H9 (cell line): ENCODE measurements at regions not wholly inside any gene's neighbourhood (a gene's known extent, or its start where the extent isn't known, plus 50 kb on each side); places are given as distances from the start of the nearest gene placed in this dataset.

Experiments
- DNase-seq: peaks from one replicate; pipeline ENCODE4 v3.0.0-alpha.2; 2017
- H2AFZ ChIP-seq: one replicate; pipeline ENCODE4 v1.6.1; 2013; ENCODE audit warnings: mild to moderate bottlenecking, low read length, control low read depth, moderate library complexity
- H2AK5ac ChIP-seq: 2 replicates; pipeline ENCODE4 v1.6.1; 2013; ENCODE audit warnings: low read length, control low read depth, mixed read lengths; ENCODE audit not compliant: insufficient read length
- H2BK120ac ChIP-seq: one replicate; pipeline ENCODE4 v1.6.1; 2013; ENCODE audit warnings: low read depth, mild to moderate bottlenecking, low read length, control low read depth, inconsistent platforms; ENCODE audit not compliant: poor library complexity, severe bottlenecking
- H2BK12ac ChIP-seq: 2 replicates; pipeline ENCODE4 v1.6.1; 2013; ENCODE audit warnings: low read length, control low read depth, mixed read lengths, low read depth; ENCODE audit not compliant: insufficient read length
- H2BK15ac ChIP-seq: 2 replicates; pipeline ENCODE4 v1.6.1; 2013; ENCODE audit warnings: low read depth, low read length, control low read depth
- H2BK20ac ChIP-seq: one replicate; pipeline ENCODE4 v1.6.1; 2013; ENCODE audit warnings: low read depth, mild to moderate bottlenecking, low read length, control low read depth, inconsistent platforms; ENCODE audit not compliant: poor library complexity, severe bottlenecking
- H2BK5ac ChIP-seq: 2 replicates; pipeline ENCODE4 v1.6.1; 2013; ENCODE audit warnings: low read length, control low read depth, mixed read lengths; ENCODE audit not compliant: insufficient read length
- H3K14ac ChIP-seq: 2 replicates; pipeline ENCODE4 v1.6.1; 2013; ENCODE audit warnings: low read length, control low read depth; ENCODE audit not compliant: insufficient read depth
- H3K18ac ChIP-seq: 2 replicates; pipeline ENCODE4 v1.6.1; 2013; ENCODE audit warnings: low read depth, mild to moderate bottlenecking, mixed read lengths, low read length, control low read depth; ENCODE audit not compliant: insufficient read length
- H3K23ac ChIP-seq: 2 replicates; pipeline ENCODE4 v1.6.1; 2013; ENCODE audit warnings: low read length, control low read depth, mixed read lengths, low read depth; ENCODE audit not compliant: insufficient read length
- H3K23me2 ChIP-seq: 2 replicates; pipeline ENCODE4 v1.6.1; 2013; ENCODE audit warnings: low read depth, mild to moderate bottlenecking, mixed read lengths, low read length, control low read depth; ENCODE audit not compliant: insufficient read length, poor library complexity, severe bottlenecking
- H3K27ac ChIP-seq: 2 replicates; pipeline ENCODE4 v1.5.1; 2013; ENCODE audit warnings: low read length, control low read depth, mixed read lengths, low read depth; ENCODE audit not compliant: insufficient read length
- H3K27me3 ChIP-seq: 2 replicates; pipeline ENCODE4 v1.6.1; 2013; ENCODE audit warnings: low read length, control low read depth, inconsistent platforms; ENCODE audit not compliant: insufficient read depth
- H3K4ac ChIP-seq: 2 replicates; pipeline ENCODE4 v1.6.1; 2013; ENCODE audit warnings: low read depth, mild to moderate bottlenecking, control low read depth, inconsistent platforms, low read length, moderate library complexity
- H3K4me1 ChIP-seq: 2 replicates; pipeline ENCODE4 v1.6.1; 2013; ENCODE audit warnings: low read length, control low read depth, inconsistent platforms; ENCODE audit not compliant: insufficient read depth
- H3K4me2 ChIP-seq: 2 replicates; pipeline ENCODE4 v1.6.1; 2013; ENCODE audit warnings: low read length, control low read depth, mixed read lengths; ENCODE audit not compliant: insufficient read length, insufficient read depth
- H3K56ac ChIP-seq: 2 replicates; pipeline ENCODE4 v1.6.1; 2013; ENCODE audit warnings: low read depth, mild to moderate bottlenecking, mixed read lengths, low read length, control low read depth; ENCODE audit not compliant: insufficient read length
- H3K79me1 ChIP-seq: 2 replicates; pipeline ENCODE4 v1.6.1; 2013; ENCODE audit warnings: low read depth, mild to moderate bottlenecking, moderate library complexity, low read length, control low read depth, inconsistent platforms; ENCODE audit not compliant: insufficient read depth, poor library complexity, severe bottlenecking
- H3K79me2 ChIP-seq: 2 replicates; pipeline ENCODE4 v1.6.1; 2013; ENCODE audit warnings: low read length, control low read depth, inconsistent platforms; ENCODE audit not compliant: insufficient read depth
- H3K9ac ChIP-seq: 2 replicates; pipeline ENCODE4 v1.6.1; 2013; ENCODE audit warnings: low read length, control low read depth, mixed read lengths; ENCODE audit not compliant: insufficient read length; ENCODE audit errors: extremely low read depth
- H3K9me3 ChIP-seq: one replicate; pipeline ENCODE4 v1.6.1; 2013; ENCODE audit warnings: low read depth, low read length, inconsistent platforms; ENCODE audit not compliant: control insufficient read depth
- H3T11ph ChIP-seq: one replicate; pipeline ENCODE4 v1.6.1; 2013; ENCODE audit warnings: mild to moderate bottlenecking, low read length, control low read depth, inconsistent platforms
- H4K20me1 ChIP-seq: one replicate; pipeline ENCODE4 v1.6.1; 2013; ENCODE audit not compliant: control insufficient read depth, insufficient read length, insufficient read depth
- H4K5ac ChIP-seq: 2 replicates; pipeline ENCODE4 v1.6.1; 2013; ENCODE audit warnings: low read depth, mild to moderate bottlenecking, mixed read lengths, low read length, control low read depth; ENCODE audit not compliant: insufficient read length
- H4K8ac ChIP-seq: replicated peaks from 2 replicates; pipeline ENCODE4 v1.6.1; 2013; ENCODE audit warnings: low read length, control low read depth, mixed read lengths, low read depth; ENCODE audit not compliant: insufficient read length
- H4K91ac ChIP-seq: 2 replicates; pipeline ENCODE4 v1.6.1; 2013; ENCODE audit warnings: low read depth, mild to moderate bottlenecking, moderate library complexity, mixed read lengths, low read length, control low read depth; ENCODE audit not compliant: insufficient read length
- H3K27ac Mint-ChIP-seq, 3 experiments: 2 replicates in 2 of 3; 3 replicates in 1 of 3; pipeline ENCODE4 v1.8.0; 2020 to 2021; ENCODE audit warnings: mixed read lengths in 3 of 3, mild to moderate bottlenecking in 1 of 3, moderate library complexity in 1 of 3
- H3K27me3 Mint-ChIP-seq: 2 replicates; pipeline ENCODE4 v1.8.0; 2021; ENCODE audit warnings: low read depth, mild to moderate bottlenecking, moderate library complexity, mixed read lengths
- H3K36me3 Mint-ChIP-seq, 3 experiments: 2 replicates in 2 of 3; 3 replicates in 1 of 3; pipeline ENCODE4 v1.8.0; 2020 to 2021; ENCODE audit warnings: low read depth in 3 of 3, mixed read lengths in 3 of 3; ENCODE audit not compliant: insufficient read depth in 1 of 3
- H3K4me1 Mint-ChIP-seq, 2 experiments: 2 replicates each; pipeline ENCODE4 v1.8.0; 2020; ENCODE audit warnings: mixed read lengths in 2 of 2
- H3K4me3 Mint-ChIP-seq, 2 experiments: 2 replicates in 1 of 2; 3 replicates in 1 of 2; pipeline ENCODE4 v1.8.0; 2020 to 2021; ENCODE audit warnings: mild to moderate bottlenecking in 2 of 2, mixed read lengths in 2 of 2, moderate library complexity in 1 of 2
- H3K9me3 Mint-ChIP-seq, 2 experiments: 2 replicates in 1 of 2; 3 replicates in 1 of 2; pipeline ENCODE4 v1.8.0; 2020; ENCODE audit warnings: mild to moderate bottlenecking in 2 of 2, mixed read lengths in 2 of 2, moderate library complexity in 1 of 2
- CTCF ChIP-seq: fragments of 200-600 bp; sonication (generic); conservative IDR thresholded peaks from 3 replicates; pipeline ENCODE4 v1.8.0; 2021; ENCODE audit warnings: antibody characterized with exemption, mild to moderate bottlenecking
- WGBS: extraction: QIAGEN DNeasy Blood & Tissue Kit; methylation state at CpG from one replicate; pipeline ENCODE4 v1.1.7; 2013; ENCODE audit warnings: missing lambda C conversion rate, low lambda C conversion rate, mixed read lengths; ENCODE audit not compliant: insufficient read length; ENCODE audit errors: extremely low coverage; 5-methylcytosine and 5-hydroxymethylcytosine counted together

- H4K91ac ChIP-seq = no peak overlapping the region
- Mint-ChIP-seq H3K36me3 (no peaks in the 10 kb centered on the region), H3K9me3 (no peaks in the 10 kb centered on the region), H3K27me3 (no peaks in the 10 kb centered on the region; the same call in 1 of the 2 replicates), H3K4me1 (no peaks in the 10 kb centered on the region), H3K4me3 (no peak overlapping the region), H3K27ac (no peak overlapping the region)
- no peaks in the 10 kb centered on the region for H4K20me1 ChIP-seq
- no peaks in the 10 kb centered on the region for H3K4me1 ChIP-seq
- H3K23ac ChIP-seq = no peak overlapping the region
- no peak overlapping the region for H2BK5ac ChIP-seq
- H2BK20ac ChIP-seq = no peak overlapping the region
- H3K27me3 ChIP-seq = no peaks in the 10 kb centered on the region
- no peak overlapping the region for H2BK120ac ChIP-seq
- H3K9me3 ChIP-seq = no peaks in the 10 kb centered on the region
- no peak overlapping the region for H2BK12ac ChIP-seq
- H3K18ac ChIP-seq = no peak overlapping the region
- no peaks in the 10 kb centered on the region for H3K23me2 ChIP-seq
- H4K5ac ChIP-seq = no peak overlapping the region
- H3K4me2 ChIP-seq = no peak overlapping the region
- no CpG with 5 or more reads among the region's 2 CpGs for WGBS
- no peaks in the 10 kb centered on the region for H3K79me1 ChIP-seq
- H3K56ac ChIP-seq = no peak overlapping the region
- H3T11ph ChIP-seq = no peak overlapping the region
- no peak overlapping the region for H3K27ac ChIP-seq
- H2BK15ac ChIP-seq = no peak overlapping the region
- H4K8ac ChIP-seq = no peak overlapping the region
- no peak overlapping the region for H2AK5ac ChIP-seq
- H2AFZ ChIP-seq = no peak overlapping the region
- no peak overlapping the region for H3K14ac ChIP-seq
- no peaks in the 10 kb centered on the region for H3K79me2 ChIP-seq
- no peak overlapping the region for H3K9ac ChIP-seq
- no peak overlapping the region for H3K4ac ChIP-seq
- no peak for TF ChIP-seq CTCF
- no peak for DNase-seq
Measured at GRCh38 chr2:21396252-21396651, 272.5 kb downstream of the TDRD15 start.
